Fibroblast of lung (primary cell): ENCODE measurements at regions not wholly inside any gene's neighbourhood (a gene's known extent, or its start where the extent isn't known, plus 50 kb on each side); places are given as distances from the start of the nearest gene placed in this dataset.

ENCODE experiments used
- CTCF ChIP-seq, 2 donors: IDR thresholded peaks in 1 of 2; conservative IDR thresholded peaks in 1 of 2; 1 replicate in 1 of 2; 2 replicates in 1 of 2; pipeline ENCODE4 v1.5.1; 2011 to 2012; ENCODE audit warnings: low read length in 2 of 2, control low read depth in 1 of 2, inconsistent platforms in 1 of 2, low read depth in 1 of 2, mild to moderate bottlenecking in 1 of 2
- EZH2 ChIP-seq: IDR thresholded peaks from 2 replicates; pipeline ENCODE4 v1.5.1; 2012; ENCODE audit warnings: low read length, control low read depth, mild to moderate bottlenecking; ENCODE audit errors: missing control alignments

- TF ChIP-seq CTCF (conservative IDR thresholded peaks at IDR 0.05 in 1 of 2, IDR thresholded peaks at IDR 0.05 in 1 of 2; ENCODE audit: low read depth in 1 of 2, low read length in 2 of 2), result no peak
- no peak for TF ChIP-seq EZH2
Observed at GRCh38 chr7:19558527-19558926, 150.3 kb downstream of the POLR1F start.
